ENCODE measurements at regions not wholly inside any gene's neighbourhood (a gene's known extent, or its start where the extent isn't known, plus 50 kb on each side); places are given as distances from the start of the nearest gene placed in this dataset.

- no peak for TF ChIP-seq CTCF (IDR thresholded peaks at IDR 0.05)
- no peak for TF ChIP-seq EP300 (IDR thresholded peaks at IDR 0.05)
These were observed 1053.5 kb upstream of the CELF4 start for GRCh38 chr18:38619129-38619528.
